OCI-LY1 (cell line): ENCODE measurements at regions not wholly inside any gene's neighbourhood (a gene's known extent, or its start where the extent isn't known, plus 50 kb on each side); places are given as distances from the start of the nearest gene placed in this dataset.

ENCODE experiments used
- H2AFZ ChIP-seq: fragments of 200-600 bp; sonication (generic), shearing (Covaris generic); 2 replicates; pipeline ENCODE4 v1.6.0; 2014; ENCODE audit warnings: antibody characterized with exemption, mild to moderate bottlenecking, low read length
- H3F3A ChIP-seq: fragments of 200-600 bp; sonication (generic), shearing (Covaris generic); 2 replicates; pipeline ENCODE4 v1.6.0; 2014; ENCODE audit warnings: mild to moderate bottlenecking, antibody characterized with exemption, low read length, moderate library complexity; ENCODE audit not compliant: insufficient read depth
- H3K27ac ChIP-seq: fragments of 200-600 bp; sonication (generic); 2 replicates; pipeline ENCODE4 v1.5.1; 2014; ENCODE audit warnings: low read length, mixed run types, mild to moderate bottlenecking, low read depth; ENCODE audit not compliant: poor library complexity, severe bottlenecking
- H3K27me3 ChIP-seq: fragments of 200-600 bp; sonication (generic); 2 replicates; pipeline ENCODE4 v1.6.0; 2014; ENCODE audit warnings: antibody characterized with exemption, mild to moderate bottlenecking, low read length, moderate library complexity; ENCODE audit not compliant: insufficient read depth
- H3K36me3 ChIP-seq: fragments of 200-600 bp; sonication (generic); 2 replicates; pipeline ENCODE4 v1.6.1; 2014; ENCODE audit warnings: mild to moderate bottlenecking, antibody characterized with exemption, low read length, moderate library complexity, mixed read lengths; ENCODE audit not compliant: insufficient read depth
- H3K4me1 ChIP-seq: fragments of 200-600 bp; sonication (generic); 2 replicates; pipeline ENCODE4 v1.5.1; 2014; ENCODE audit warnings: mild to moderate bottlenecking, low read length, moderate library complexity; ENCODE audit not compliant: insufficient read depth, severe bottlenecking
- H3K4me2 ChIP-seq: fragments of 200-600 bp; sonication (generic), shearing (Covaris generic); 2 replicates; pipeline ENCODE4 v1.6.1; 2014; ENCODE audit warnings: low read length
- H3K4me3 ChIP-seq: fragments of 200-600 bp; sonication (generic); 2 replicates; pipeline ENCODE4 v1.5.1; 2014; ENCODE audit warnings: low read length, low read depth, mild to moderate bottlenecking, mixed read lengths; ENCODE audit not compliant: poor library complexity, severe bottlenecking
- H3K79me2 ChIP-seq: fragments of 200-600 bp; shearing (Covaris generic); 2 replicates; pipeline ENCODE4 v1.6.1; 2016; ENCODE audit warnings: mixed run types, low read length, mixed read lengths; ENCODE audit not compliant: insufficient read depth
- H3K9ac ChIP-seq: fragments of 200-600 bp; sonication (generic), shearing (Covaris generic); 2 replicates; pipeline ENCODE4 v1.6.1; 2014; ENCODE audit warnings: mild to moderate bottlenecking, low read length, mixed read lengths
- H3K9me2 ChIP-seq: fragments of 200-600 bp; sonication (generic), shearing (Covaris generic); 2 replicates; pipeline ENCODE4 v1.6.1; 2014; ENCODE audit warnings: low read depth, mild to moderate bottlenecking, low read length, mixed read lengths
- H3K9me3 ChIP-seq: fragments of 200-600 bp; shearing (Covaris generic); 2 replicates; pipeline ENCODE4 v1.6.1; 2014; ENCODE audit warnings: low read length, mixed read lengths
- H4K20me1 ChIP-seq: fragments of 200-600 bp; sonication (generic), shearing (Covaris generic); 2 replicates; pipeline ENCODE4 v1.6.0; 2016; ENCODE audit warnings: mild to moderate bottlenecking, low read length; ENCODE audit not compliant: insufficient read depth
- EZH2 ChIP-seq: fragments of 200-600 bp; sonication (generic), shearing (Covaris generic); IDR thresholded peaks from 2 replicates; pipeline ENCODE4 v1.8.0; 2017; ENCODE audit warnings: borderline replicate concordance, mixed run types, mild to moderate bottlenecking, antibody characterized with exemption, low read length, moderate library complexity, mixed read lengths
- TF ChIP-seq, protein P1 (sequence below): fragments of 200-600 bp; sonication (generic), shearing (Covaris generic); IDR thresholded peaks from 2 replicates; pipeline ENCODE4 v1.5.1; 2017; ENCODE audit warnings: mild to moderate bottlenecking, antibody characterized with exemption, low read length, moderate library complexity, mixed read lengths

DNA sequence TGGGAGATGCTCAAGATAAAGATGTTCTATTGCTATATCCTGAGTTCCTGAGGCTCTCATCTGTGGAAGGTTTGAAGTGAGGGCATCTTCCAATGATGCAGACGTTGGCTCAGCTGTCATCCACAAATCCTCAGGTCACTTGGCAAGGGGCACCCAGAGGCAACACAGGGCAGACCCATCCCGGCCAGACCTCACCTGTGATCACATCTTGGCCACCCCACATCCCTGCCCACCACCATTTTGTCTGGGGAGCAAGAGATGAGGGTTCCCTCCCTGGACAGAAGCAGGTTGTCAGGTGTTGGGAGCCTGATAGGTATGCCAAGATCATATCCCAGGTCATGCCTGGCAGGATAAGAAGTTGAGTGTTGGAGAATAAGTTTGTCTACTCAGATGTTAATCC lies 918.2 kb upstream of the ZNF722 start:
- Histone ChIP-seq H3K4me3 (no peak overlapping the region), H3K9me2 (no peaks in the 10 kb centered on the region), H3K4me1 (no peaks in the 10 kb centered on the region), H3K4me2 (no peak overlapping the region), H4K20me1 (no peaks in the 10 kb centered on the region), H3K9ac (no peak overlapping the region), H2AFZ (no peak overlapping the region), H3K79me2 (no peaks in the 10 kb centered on the region), H3K9me3 (peaks cover 21% of the 10 kb centered on the region; the same call in 1 of the 2 replicates), H3K36me3 (no peaks in the 10 kb centered on the region), H3K27me3 (no peaks in the 10 kb centered on the region), H3F3A (no peaks in the 10 kb centered on the region), H3K27ac (no peak overlapping the region)
- TF ChIP-seq, protein P1, sequence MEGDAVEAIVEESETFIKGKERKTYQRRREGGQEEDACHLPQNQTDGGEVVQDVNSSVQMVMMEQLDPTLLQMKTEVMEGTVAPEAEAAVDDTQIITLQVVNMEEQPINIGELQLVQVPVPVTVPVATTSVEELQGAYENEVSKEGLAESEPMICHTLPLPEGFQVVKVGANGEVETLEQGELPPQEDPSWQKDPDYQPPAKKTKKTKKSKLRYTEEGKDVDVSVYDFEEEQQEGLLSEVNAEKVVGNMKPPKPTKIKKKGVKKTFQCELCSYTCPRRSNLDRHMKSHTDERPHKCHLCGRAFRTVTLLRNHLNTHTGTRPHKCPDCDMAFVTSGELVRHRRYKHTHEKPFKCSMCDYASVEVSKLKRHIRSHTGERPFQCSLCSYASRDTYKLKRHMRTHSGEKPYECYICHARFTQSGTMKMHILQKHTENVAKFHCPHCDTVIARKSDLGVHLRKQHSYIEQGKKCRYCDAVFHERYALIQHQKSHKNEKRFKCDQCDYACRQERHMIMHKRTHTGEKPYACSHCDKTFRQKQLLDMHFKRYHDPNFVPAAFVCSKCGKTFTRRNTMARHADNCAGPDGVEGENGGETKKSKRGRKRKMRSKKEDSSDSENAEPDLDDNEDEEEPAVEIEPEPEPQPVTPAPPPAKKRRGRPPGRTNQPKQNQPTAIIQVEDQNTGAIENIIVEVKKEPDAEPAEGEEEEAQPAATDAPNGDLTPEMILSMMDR = no peak
- TF ChIP-seq EZH2 = no peak

DNA sequence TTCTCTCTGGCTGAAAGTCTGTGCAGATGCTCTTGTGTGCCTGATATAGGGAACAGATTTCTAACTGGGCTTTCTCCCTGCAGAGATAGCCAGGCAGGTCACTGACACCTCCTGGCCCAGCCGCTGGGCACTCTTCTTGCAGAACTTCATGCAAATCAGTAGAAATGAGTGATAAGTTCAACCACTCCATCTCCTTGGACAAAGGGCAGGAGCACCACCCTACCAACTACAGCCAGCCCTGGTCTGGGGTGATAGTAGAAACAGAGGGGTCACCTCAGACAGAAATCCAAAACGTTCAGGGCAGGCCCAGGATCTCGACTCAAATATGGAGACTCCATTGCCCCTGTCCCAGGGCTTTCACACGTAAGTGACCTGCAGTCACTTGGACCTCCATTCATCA lies 917.8 kb upstream of the ZNF722 start:
- no peak overlapping the region for H3K4me2 ChIP-seq
- H3K4me3 ChIP-seq = no peak overlapping the region
- no peaks in the 10 kb centered on the region for H4K20me1 ChIP-seq
- H3F3A ChIP-seq = no peaks in the 10 kb centered on the region
- no peaks in the 10 kb centered on the region for H3K9me2 ChIP-seq
- no peak overlapping the region for H2AFZ ChIP-seq
- H3K27ac ChIP-seq = no peak overlapping the region
- TF ChIP-seq, protein P1 = no peak
- TF ChIP-seq EZH2 = no peak
- no peaks in the 10 kb centered on the region for H3K27me3 ChIP-seq
- peaks cover 21% of the 10 kb centered on the region; the same call in 1 of the 2 replicates for H3K9me3 ChIP-seq
- H3K79me2 ChIP-seq = no peaks in the 10 kb centered on the region
- no peak overlapping the region for H3K9ac ChIP-seq
- no peaks in the 10 kb centered on the region for H3K4me1 ChIP-seq
- H3K36me3 ChIP-seq = no peaks in the 10 kb centered on the region

DNA sequence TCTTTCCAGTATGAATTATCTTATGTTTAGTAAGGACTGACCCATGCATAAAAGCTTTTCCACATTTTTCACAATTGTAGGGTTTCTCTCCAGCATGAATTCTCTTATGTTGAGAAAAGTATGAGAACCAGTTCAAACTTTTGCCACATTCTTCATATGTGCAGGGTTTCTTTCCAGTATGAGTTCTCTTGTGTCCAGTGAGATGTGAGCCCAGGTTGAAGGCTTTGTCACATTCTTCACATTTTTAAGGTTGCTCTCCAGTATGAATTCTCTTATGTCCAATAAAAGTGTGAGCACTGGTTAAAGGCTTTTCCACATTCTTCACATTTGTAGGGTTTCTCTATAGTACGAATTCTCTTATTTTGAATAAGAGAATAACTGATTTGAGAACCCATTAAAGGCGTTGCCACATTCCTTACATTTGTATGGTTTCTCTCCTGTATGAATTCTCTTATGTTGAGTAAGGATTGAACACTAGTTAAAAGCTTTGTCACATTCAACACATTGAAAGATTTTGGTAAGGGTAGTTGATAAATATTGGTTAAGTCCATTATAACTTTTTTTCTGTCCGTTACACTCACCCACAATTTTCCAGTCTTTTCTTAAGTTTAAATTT lies 911.0 kb upstream of the ZNF722 start:
- Histone ChIP-seq H3K4me1 (no peaks in the 10 kb centered on the region), H4K20me1 (no peaks in the 10 kb centered on the region), H3K9me2 (no peaks in the 10 kb centered on the region), H3K27ac (no peak overlapping the region), H3K79me2 (no peaks in the 10 kb centered on the region), H3K9ac (no peak overlapping the region), H3K4me3 (no peak overlapping the region), H3K4me2 (no peak overlapping the region), H2AFZ (no peak overlapping the region), H3K9me3 (peaks cover 49% of the 10 kb centered on the region), H3K36me3 (no peaks in the 10 kb centered on the region), H3F3A (no peaks in the 10 kb centered on the region), H3K27me3 (no peaks in the 10 kb centered on the region)
- no peak for TF ChIP-seq EZH2
- TF ChIP-seq, protein P1 = no peak
